DND-41 (cell line): ENCODE measurements at regions not wholly inside any gene's neighbourhood (a gene's known extent, or its start where the extent isn't known, plus 50 kb on each side); places are given as distances from the start of the nearest gene placed in this dataset.

Experiments used
- CTCF ChIP-seq: IDR thresholded peaks from 2 replicates; pipeline ENCODE4 v1.5.1; 2012; ENCODE audit warnings: borderline replicate concordance, low read length, moderate library complexity, mild to moderate bottlenecking; ENCODE audit not compliant: poor library complexity, severe bottlenecking; ENCODE audit errors: extremely low read depth
- EZH2 ChIP-seq: IDR thresholded peaks from 3 replicates; pipeline ENCODE4 v1.6.1; 2012; ENCODE audit warnings: borderline replicate concordance, low read depth, mild to moderate bottlenecking, moderate library complexity, low read length, inconsistent platforms; ENCODE audit not compliant: severe bottlenecking

GRCh38 chr3:31305340-31305739 is 227.4 kb upstream of the STT3B start:
- no peak for TF ChIP-seq CTCF
- TF ChIP-seq EZH2, result no peak
